Stimulated activated naive B cell treated with anti-CD40 and anti-IgM and Interleukin-4, amounts not matched to agents 10 μg/mL and 1 μg/mL and 100 μg/mL, for 72 hours (primary cell): ENCODE measurements at regions not wholly inside any gene's neighbourhood (a gene's known extent, or its start where the extent isn't known, plus 50 kb on each side); places are given as distances from the start of the nearest gene placed in this dataset.

Experiments
- ATAC-seq, 2 donors: fragments of 150-1000 bp; cut with Tn5 transposase; replicated peaks; 2 replicates each; pipeline ENCODE4 v1.10.0; 2021; ENCODE audit warnings: moderate library complexity in 1 of 2
- DNase-seq: peaks from one replicate; pipeline ENCODE4 v3.0.0; 2021
- H3K27ac Mint-ChIP-seq: one replicate; pipeline ENCODE4 v1.8.0; 2022; ENCODE audit warnings: mild to moderate bottlenecking, mixed read lengths
- H3K27me3 Mint-ChIP-seq, 2 donors: one replicate each; pipeline ENCODE4 v1.8.0; 2022; ENCODE audit warnings: mixed read lengths in 2 of 2
- H3K36me3 Mint-ChIP-seq, 2 donors: one replicate each; pipeline ENCODE4 v1.8.0; 2022; ENCODE audit warnings: mixed read lengths in 2 of 2, mild to moderate bottlenecking in 1 of 2
- H3K4me1 Mint-ChIP-seq, 2 donors: one replicate each; pipeline ENCODE4 v1.8.0; 2022; ENCODE audit warnings: mixed read lengths in 2 of 2, mild to moderate bottlenecking in 1 of 2
- H3K4me3 Mint-ChIP-seq, 2 donors: one replicate each; pipeline ENCODE4 v1.8.0; 2022; ENCODE audit warnings: mild to moderate bottlenecking in 2 of 2, mixed read lengths in 2 of 2, moderate library complexity in 1 of 2
- H3K9me3 Mint-ChIP-seq, 2 donors: one replicate each; pipeline ENCODE4 v1.8.0; 2022; ENCODE audit warnings: mixed read lengths in 2 of 2, mild to moderate bottlenecking in 1 of 2

DNA sequence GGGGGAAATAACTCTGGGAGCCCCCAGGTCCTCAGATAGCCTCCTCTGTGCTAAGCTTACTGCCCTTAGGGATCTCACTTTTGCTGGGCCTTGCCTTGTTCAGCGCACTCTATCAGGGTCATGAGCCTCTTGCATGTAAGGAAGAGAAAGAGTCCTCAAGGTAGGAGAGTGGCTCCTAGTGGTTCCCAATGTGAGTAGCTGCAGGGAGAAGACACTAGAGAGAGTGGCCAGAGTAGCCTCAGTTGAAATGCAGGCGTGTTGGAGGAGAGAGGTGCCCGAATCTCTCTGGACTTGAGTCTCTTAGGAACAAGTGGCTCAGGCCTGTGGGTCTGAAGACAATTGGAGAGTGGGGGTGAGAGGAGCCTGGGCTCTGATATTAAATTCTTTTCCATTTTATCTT lies 94.3 kb upstream of the SORCS3 start:
- H3K9me3 Mint-ChIP-seq: peaks cover 6 to 10% of the 10 kb centered on the region in 2 donors
- H3K4me3 Mint-ChIP-seq: no peak overlapping the region
- no peaks in the 10 kb centered on the region for H3K4me1 Mint-ChIP-seq
- DNase-seq: no peak
- peaks cover 5 to 7% of the 10 kb centered on the region in 2 donors for H3K27me3 Mint-ChIP-seq
- no peaks in the 10 kb centered on the region for H3K36me3 Mint-ChIP-seq
- peak in 1 of 2 donors; percentile 41 for ATAC-seq
- no peak overlapping the region for H3K27ac Mint-ChIP-seq

DNA sequence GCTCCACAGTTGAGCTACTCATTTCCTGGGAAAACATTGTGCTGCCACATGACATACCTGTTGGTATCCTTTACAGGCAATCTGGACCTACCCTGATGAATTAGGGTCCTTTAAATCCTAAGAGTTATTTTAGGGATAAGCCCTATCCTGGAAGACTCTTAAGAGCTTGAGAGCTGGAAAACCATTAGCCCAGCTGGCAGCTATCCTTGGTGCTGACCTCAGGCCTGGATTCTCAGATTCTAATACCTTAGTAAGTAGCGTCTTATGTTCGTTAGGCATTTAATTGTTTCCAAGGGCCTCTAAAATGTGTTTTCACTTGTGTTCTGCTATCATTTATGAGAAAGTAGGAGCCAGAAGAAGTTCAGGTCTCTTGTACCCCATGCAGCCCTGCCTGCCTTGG lies 93.0 kb upstream of the SORCS3 start:
- H3K27ac Mint-ChIP-seq: no peak overlapping the region
- no peaks in the 10 kb centered on the region for H3K36me3 Mint-ChIP-seq
- peaks cover 6 to 10% of the 10 kb centered on the region in 2 donors for H3K9me3 Mint-ChIP-seq
- no peaks in the 10 kb centered on the region for H3K4me1 Mint-ChIP-seq
- ATAC-seq (no peak), DNase-seq (no peak)
- H3K27me3 Mint-ChIP-seq: peaks cover 5 to 7% of the 10 kb centered on the region in 2 donors
- no peak overlapping the region for H3K4me3 Mint-ChIP-seq

DNA sequence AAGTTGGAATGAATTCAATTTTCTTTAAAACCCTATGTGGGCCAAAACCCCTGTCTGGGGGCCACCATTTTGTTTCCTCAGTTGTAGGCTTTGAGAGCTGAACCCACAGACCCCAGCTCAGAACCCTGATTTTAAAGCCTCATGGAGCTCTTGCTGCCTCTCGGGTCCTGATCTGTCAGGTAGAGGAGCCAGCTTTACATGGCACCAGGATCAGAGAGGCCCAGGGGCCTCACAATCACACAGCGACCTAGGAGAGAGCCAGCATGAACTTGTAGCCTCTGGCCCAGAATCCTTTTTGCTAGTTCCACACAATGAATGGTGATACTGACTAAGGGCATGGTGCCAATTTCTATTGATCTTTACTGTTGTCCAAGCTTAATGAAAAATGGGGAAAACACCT lies 84.3 kb upstream of the SORCS3 start:
- Mint-ChIP-seq H3K27me3 (peaks cover 14 to 17% of the 10 kb centered on the region in 2 donors), H3K4me1 (peaks cover 0 to 6% of the 10 kb centered on the region in 2 donors), H3K4me3 (no peak overlapping the region), H3K27ac (no peak overlapping the region), H3K36me3 (no peaks in the 10 kb centered on the region), H3K9me3 (peaks cover 0 to 2% of the 10 kb centered on the region in 2 donors)
- DNase-seq: no peak
- no peak for ATAC-seq

DNA sequence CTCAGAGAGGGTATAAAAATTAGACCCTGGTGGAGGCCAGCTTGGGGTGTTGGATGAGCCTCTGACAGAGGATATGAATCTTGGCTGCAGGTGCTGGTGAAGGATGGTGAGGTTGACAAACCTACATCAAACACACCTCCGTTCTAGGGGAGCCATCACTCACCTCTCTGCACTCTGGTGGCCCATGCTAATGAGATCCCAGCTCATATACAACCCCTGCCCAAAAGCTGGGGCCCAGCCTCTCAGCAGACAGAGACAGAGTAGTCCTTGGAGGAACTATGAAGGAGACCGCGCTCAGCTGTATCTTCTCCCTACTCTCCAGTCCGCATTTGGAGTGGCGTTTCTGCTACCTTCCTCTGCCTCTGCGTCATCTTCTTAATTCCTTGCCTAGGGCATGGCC lies 83.1 kb upstream of the SORCS3 start:
- no peak for DNase-seq
- Mint-ChIP-seq H3K36me3 (no peaks in the 10 kb centered on the region), H3K4me3 (no peak overlapping the region), H3K4me1 (peaks cover 0 to 6% of the 10 kb centered on the region in 2 donors), H3K27me3 (peaks cover 14 to 17% of the 10 kb centered on the region in 2 donors), H3K9me3 (peaks cover 0 to 4% of the 10 kb centered on the region in 2 donors), H3K27ac (no peak overlapping the region)
- ATAC-seq: no peak

DNA sequence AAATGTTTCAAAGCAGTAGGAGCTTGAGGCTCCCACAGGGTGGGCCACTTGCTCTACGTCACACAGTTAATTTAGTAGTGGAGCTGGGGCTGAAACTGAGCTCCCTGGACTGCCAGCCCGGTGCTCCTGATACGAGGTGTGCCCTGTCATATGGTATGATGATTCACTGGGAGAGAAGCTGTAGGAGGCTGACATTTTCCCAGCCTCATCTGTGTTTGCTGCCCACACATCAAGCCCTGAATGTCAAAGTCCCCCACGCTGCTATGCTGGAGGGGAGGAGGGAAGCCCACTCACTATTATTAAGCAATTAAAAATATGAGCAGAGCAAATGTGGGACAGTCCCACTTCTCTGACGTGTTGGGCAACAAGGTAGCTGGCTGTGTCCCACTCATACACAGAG lies 81.2 kb upstream of the SORCS3 start:
- Mint-ChIP-seq H3K27me3 (peaks cover 5 to 19% of the 10 kb centered on the region in 2 donors), H3K27ac (no peak overlapping the region), H3K4me3 (no peak overlapping the region), H3K9me3 (peaks cover 0 to 4% of the 10 kb centered on the region in 2 donors), H3K4me1 (peaks cover 0 to 6% of the 10 kb centered on the region in 2 donors), H3K36me3 (no peaks in the 10 kb centered on the region)
- ATAC-seq (no peak), DNase-seq (no peak)

DNA sequence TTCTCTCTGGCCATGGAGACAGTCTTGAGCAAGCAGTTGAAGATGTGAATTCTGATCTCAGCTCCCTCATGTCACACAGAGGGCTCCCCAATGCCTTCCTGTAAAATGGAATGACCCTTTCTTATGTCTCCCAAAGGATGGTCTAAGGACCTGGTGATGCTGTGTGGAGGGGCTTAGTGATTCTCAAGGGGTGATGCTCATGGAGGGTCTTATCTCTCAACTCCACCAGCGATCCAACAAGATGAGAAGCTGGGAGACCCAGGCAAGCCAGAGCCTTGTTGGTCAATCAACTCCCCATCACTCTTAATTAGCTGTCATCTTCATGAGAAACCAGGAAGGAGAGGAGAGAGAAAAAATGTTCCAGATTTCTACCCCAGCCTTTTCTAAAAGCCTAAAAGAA lies 78.0 kb upstream of the SORCS3 start:
- H3K27me3 Mint-ChIP-seq: peaks cover 6 to 19% of the 10 kb centered on the region in 2 donors
- no peak overlapping the region for H3K27ac Mint-ChIP-seq
- H3K9me3 Mint-ChIP-seq: peaks cover 0 to 12% of the 10 kb centered on the region in 2 donors
- H3K4me3 Mint-ChIP-seq: no peak overlapping the region
- H3K36me3 Mint-ChIP-seq: no peaks in the 10 kb centered on the region
- DNase-seq (no peak), ATAC-seq (no peak)
- H3K4me1 Mint-ChIP-seq: peaks cover 0 to 6% of the 10 kb centered on the region in 2 donors

DNA sequence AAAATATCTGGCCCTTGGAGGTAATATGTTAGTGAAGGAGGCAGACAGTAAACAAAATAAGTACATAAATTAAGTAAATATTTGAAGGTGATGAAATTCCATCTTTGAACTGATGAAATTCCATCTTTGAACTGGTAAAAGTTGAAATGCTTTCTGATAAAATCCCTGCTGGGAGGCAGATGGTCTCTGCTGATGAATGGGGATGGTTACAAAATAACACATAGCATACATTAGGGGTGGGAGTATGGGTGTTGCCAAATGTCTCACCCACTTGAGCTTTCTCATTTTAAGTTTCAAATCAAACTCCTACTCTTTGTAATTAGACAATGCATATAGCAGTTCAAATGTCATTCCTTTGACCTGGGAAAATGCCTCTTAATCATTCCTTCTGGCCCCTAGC lies 77.5 kb upstream of the SORCS3 start:
- H3K27ac Mint-ChIP-seq: no peak overlapping the region
- H3K27me3 Mint-ChIP-seq: peaks cover 6 to 19% of the 10 kb centered on the region in 2 donors
- no peak overlapping the region for H3K4me3 Mint-ChIP-seq
- no peak for DNase-seq
- H3K4me1 Mint-ChIP-seq: peaks cover 0 to 6% of the 10 kb centered on the region in 2 donors
- no peak for ATAC-seq
- H3K36me3 Mint-ChIP-seq: no peaks in the 10 kb centered on the region
- H3K9me3 Mint-ChIP-seq: peaks cover 0 to 11% of the 10 kb centered on the region in 2 donors

DNA sequence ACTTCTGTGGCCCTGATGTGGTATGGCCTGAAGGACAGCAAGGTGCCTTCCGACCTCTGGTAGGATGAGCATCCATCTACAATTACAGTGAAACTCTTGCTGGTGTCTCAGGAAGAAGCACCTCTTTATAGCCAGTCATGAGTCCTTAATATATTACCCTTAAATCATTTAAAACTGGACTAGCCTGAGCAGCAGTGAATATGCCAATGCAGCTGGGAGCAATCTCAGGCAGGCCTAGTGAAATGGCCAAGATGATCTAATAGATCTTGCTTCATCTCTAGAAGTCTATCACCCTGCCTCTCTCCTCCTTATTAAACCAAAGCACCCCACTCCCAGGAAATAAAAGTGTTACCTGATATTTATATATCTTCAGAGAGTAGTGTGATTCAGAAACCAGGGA lies 66.7 kb upstream of the SORCS3 start:
- no peak overlapping the region for H3K4me3 Mint-ChIP-seq
- ATAC-seq: no peak
- peaks cover 0 to 1% of the 10 kb centered on the region in 2 donors for H3K36me3 Mint-ChIP-seq
- H3K9me3 Mint-ChIP-seq: peaks cover 13 to 17% of the 10 kb centered on the region in 2 donors
- peaks cover 7 to 22% of the 10 kb centered on the region in 2 donors for H3K27me3 Mint-ChIP-seq
- no peak overlapping the region for H3K27ac Mint-ChIP-seq
- no peaks in the 10 kb centered on the region for H3K4me1 Mint-ChIP-seq
- no peak for DNase-seq

DNA sequence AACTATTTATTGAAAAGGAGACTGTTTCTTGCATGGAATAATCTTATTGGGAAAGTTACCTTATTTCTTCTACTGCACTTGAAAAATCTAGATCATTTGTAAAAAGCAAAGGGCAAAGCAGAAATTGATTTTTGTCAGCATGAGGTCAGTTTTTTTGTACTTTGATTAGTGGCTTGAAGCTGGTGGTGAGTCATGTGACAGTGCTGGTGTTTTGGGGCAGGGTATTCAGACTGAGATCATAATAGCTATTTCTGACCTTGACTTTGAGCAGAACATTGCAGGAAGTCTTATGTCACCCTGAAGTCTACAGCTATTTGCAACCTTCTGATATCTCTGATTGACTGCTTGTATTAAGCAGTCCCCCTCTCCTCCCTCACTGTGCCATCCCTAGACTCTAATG lies 66.3 kb upstream of the SORCS3 start:
- Mint-ChIP-seq H3K9me3 (peaks cover 10 to 13% of the 10 kb centered on the region in 2 donors), H3K27ac (no peak overlapping the region), H3K4me3 (no peak overlapping the region), H3K4me1 (no peaks in the 10 kb centered on the region), H3K27me3 (peaks cover 7 to 23% of the 10 kb centered on the region in 2 donors), H3K36me3 (peaks cover 0 to 1% of the 10 kb centered on the region in 2 donors)
- DNase-seq (no peak), ATAC-seq (no peak)

DNA sequence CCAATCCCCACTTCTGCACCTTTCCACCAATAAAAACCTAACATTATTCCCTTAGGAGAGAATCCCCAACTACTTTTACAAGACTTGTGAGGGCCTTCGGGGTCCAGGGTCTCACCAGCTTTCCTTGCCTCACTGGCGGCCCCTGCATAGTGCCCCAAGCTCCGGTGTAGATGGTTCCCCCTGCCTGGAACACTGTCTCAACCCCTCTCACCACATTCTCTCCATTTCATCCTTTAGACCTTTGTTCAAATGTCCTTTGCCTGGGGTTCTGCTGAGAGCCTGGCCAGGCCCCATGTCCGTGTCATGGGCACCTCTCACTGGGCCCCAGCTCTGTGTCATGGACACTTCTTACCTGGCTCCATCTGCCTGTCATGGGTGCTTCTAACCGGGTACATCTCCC lies 64.5 kb upstream of the SORCS3 start:
- ATAC-seq (no peak), DNase-seq (no peak)
- Mint-ChIP-seq H3K4me1 (peaks cover 0 to 2% of the 10 kb centered on the region in 2 donors), H3K9me3 (peaks cover 1 to 2% of the 10 kb centered on the region in 2 donors), H3K27ac (no peak overlapping the region), H3K27me3 (peaks cover 16 to 29% of the 10 kb centered on the region in 2 donors), H3K36me3 (no peaks in the 10 kb centered on the region), H3K4me3 (no peak overlapping the region)

DNA sequence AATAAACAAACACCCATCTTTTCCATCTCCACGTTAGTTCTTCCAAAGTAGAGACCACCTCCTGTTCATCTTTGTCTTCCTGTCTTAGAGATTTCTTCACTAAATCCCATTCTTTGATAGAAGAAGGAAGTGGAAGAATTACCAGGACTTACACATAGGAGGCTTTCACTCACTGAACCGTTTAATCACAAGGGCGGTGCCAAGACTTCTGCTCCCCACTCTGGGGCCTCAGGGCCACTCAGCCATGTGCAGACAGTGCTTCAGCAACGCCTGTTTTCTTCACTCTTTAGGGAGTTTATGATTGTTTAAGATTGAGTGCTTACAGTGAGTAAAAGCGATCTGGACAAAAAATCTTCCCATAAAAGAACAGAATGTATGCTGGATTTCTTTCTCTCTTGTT lies 63.9 kb upstream of the SORCS3 start:
- Mint-ChIP-seq H3K4me3 (no peak overlapping the region), H3K36me3 (no peaks in the 10 kb centered on the region), H3K27ac (no peak overlapping the region), H3K27me3 (peaks cover 18 to 31% of the 10 kb centered on the region in 2 donors), H3K4me1 (peaks cover 0 to 2% of the 10 kb centered on the region in 2 donors), H3K9me3 (no peaks in the 10 kb centered on the region)
- ATAC-seq (no peak), DNase-seq (no peak)

DNA sequence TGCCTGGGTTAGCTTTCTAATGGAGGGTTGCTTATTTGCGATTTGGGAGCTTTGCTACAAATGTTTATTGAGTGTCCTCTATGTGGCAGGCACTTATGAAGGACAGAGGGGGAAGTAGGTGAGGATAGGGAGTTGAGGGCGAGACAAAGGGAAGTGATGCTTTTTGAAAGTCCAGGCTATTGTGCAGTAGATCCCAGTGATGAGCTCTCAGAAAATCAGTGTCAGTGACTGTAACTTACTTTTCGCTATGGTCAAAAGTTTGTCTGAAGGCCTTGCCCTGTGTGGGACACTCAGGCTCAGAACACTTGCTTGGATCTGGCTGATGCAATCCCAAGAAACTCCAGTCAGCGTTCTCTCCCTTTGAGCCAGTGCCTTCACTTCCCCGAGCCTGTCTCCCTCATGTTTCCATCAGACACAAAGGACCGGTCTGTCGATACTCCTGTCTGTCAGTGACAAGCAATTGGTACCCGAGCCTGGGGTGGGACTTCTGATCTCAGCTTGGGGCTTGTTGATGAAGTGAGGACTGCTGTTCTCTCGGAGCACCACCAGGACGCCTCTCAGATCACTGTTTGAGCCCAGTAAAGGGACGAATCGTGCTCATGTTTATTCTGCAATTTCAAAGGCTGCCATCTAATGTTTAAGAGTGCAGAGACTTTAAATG lies 63.1 kb upstream of the SORCS3 start:
- DNase-seq (no peak), ATAC-seq (no peak)

DNA sequence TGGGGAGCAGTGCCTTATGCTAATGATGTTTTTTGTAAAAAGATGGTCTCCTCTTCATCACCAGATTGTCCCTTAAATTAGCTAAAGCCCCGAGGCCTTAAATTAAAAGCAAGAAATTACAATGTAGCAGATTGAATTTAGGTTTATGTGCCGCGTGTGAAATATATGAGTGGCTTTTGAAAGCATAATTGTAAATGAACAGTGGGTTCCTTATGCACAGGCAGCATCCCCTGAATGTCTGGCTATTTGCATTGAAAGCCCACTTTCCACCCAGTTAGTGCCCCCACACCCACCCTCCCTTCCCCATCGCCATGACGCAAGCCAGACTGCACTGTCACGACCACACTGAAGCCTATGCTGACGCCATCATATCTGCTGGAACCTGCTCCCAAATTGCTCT lies 62.4 kb upstream of the SORCS3 start:
- peaks cover 30 to 41% of the 10 kb centered on the region in 2 donors for H3K27me3 Mint-ChIP-seq
- ATAC-seq: no peak
- no peak overlapping the region for H3K4me3 Mint-ChIP-seq

More for the DNA sequence above, 63.1 kb upstream of the SORCS3 start:
- peaks cover 5 to 6% of the 10 kb centered on the region in 2 donors for H3K9me3 Mint-ChIP-seq
- no peak overlapping the region for H3K27ac Mint-ChIP-seq
- H3K4me1 Mint-ChIP-seq: peaks cover 0 to 2% of the 10 kb centered on the region in 2 donors
- no peak overlapping the region for H3K4me3 Mint-ChIP-seq
- H3K36me3 Mint-ChIP-seq: peaks cover 0 to 3% of the 10 kb centered on the region in 2 donors
- peaks cover 26 to 38% of the 10 kb centered on the region in 2 donors for H3K27me3 Mint-ChIP-seq

DNA sequence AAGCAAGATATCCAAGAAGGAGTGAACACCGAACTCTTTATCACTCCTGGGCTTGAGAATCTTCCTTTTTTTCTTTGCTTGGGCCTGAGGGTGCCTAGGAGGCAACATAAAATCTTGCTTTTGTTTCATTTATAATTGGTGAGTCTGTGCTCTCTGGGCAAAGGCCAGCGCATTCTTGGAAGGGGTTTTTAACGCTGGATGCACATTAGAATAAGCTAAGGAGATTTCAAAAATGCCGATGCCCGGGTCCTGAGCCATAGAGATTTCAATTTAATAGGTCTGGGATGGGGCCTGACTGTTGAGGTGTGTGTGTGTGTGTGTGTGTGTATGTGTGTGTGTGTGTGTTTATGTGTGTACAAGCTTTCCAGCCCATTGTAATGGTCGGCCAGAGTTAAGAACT lies 62.0 kb upstream of the SORCS3 start:
- peaks cover 34 to 44% of the 10 kb centered on the region in 2 donors for H3K27me3 Mint-ChIP-seq

More for the DNA sequence above, 62.4 kb upstream of the SORCS3 start:
- H3K9me3 Mint-ChIP-seq: peaks cover 5 to 10% of the 10 kb centered on the region in 2 donors
- no peak overlapping the region for H3K27ac Mint-ChIP-seq
- peaks cover 0 to 2% of the 10 kb centered on the region in 2 donors for H3K4me1 Mint-ChIP-seq
- peaks cover 0 to 3% of the 10 kb centered on the region in 2 donors for H3K36me3 Mint-ChIP-seq
- DNase-seq: no peak

DNA sequence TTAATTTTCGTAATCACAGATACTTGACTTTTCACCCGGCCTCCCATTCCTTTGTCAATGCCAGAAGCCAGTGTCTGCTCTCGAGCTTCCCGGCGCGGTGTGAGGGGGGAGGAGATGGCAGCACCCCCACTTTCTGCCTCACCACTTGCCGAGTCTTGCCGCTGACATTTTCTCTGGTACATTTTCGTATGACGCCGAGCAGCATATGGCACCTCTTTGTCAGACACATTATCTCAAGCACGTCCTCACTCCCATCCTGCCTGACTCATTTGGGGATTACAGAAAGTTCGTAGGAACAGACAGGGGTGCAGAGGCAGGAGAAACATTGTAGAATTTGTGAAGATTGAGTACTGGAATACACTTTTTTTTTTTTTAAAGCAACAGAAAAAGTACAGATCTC lies 60.8 kb upstream of the SORCS3 start:
- peaks cover 0 to 3% of the 10 kb centered on the region in 2 donors for H3K36me3 Mint-ChIP-seq
- peaks cover 0 to 2% of the 10 kb centered on the region in 2 donors for H3K4me1 Mint-ChIP-seq
- H3K4me3 Mint-ChIP-seq: no peak overlapping the region
- H3K27me3 Mint-ChIP-seq: peaks cover 40 to 48% of the 10 kb centered on the region in 2 donors
- H3K27ac Mint-ChIP-seq: no peak overlapping the region
- DNase-seq (no peak), ATAC-seq (no peak)
- H3K9me3 Mint-ChIP-seq: peaks cover 5 to 11% of the 10 kb centered on the region in 2 donors

More for the DNA sequence above, 62.0 kb upstream of the SORCS3 start:
- Mint-ChIP-seq H3K36me3 (peaks cover 0 to 3% of the 10 kb centered on the region in 2 donors), H3K4me1 (peaks cover 0 to 2% of the 10 kb centered on the region in 2 donors), H3K4me3 (no peak overlapping the region), H3K9me3 (peaks cover 5 to 11% of the 10 kb centered on the region in 2 donors), H3K27ac (no peak overlapping the region)
- ATAC-seq (no peak), DNase-seq (no peak)
